Cardiac muscle cell (in vitro differentiated cells and primary cell): ENCODE measurements at regions not wholly inside any gene's neighbourhood (a gene's known extent, or its start where the extent isn't known, plus 50 kb on each side); places are given as distances from the start of the nearest gene placed in this dataset.

Source experiments
- DNase-seq, 2 donors: peaks; one replicate each; pipeline versions ENCODE4 v3.0.0 to v3.0.0-alpha.2; 2010 to 2017; ENCODE audit warnings: low read depth in 1 of 2, low spot score in 1 of 2
- H3K27ac ChIP-seq: fragments of 200-600 bp; sonication (generic); 2 replicates; pipeline ENCODE4 v1.5.1; 2016
- H3K27me3 ChIP-seq: fragments of 200-600 bp; sonication (generic); 2 replicates; pipeline ENCODE4 v1.6.0; 2016; ENCODE audit warnings: control low read depth
- H3K36me3 ChIP-seq: fragments of 200-600 bp; sonication (generic); 2 replicates; pipeline ENCODE4 v1.5.1; 2016; ENCODE audit warnings: control low read depth
- H3K4me1 ChIP-seq: fragments of 200-600 bp; sonication (generic); 2 replicates; pipeline ENCODE4 v1.8.1; 2017; ENCODE audit warnings: low read depth, mild to moderate bottlenecking, mixed run types
- H3K4me3 ChIP-seq: fragments of 200-600 bp; sonication (generic); 2 replicates; pipeline ENCODE4 v1.5.1; 2016; ENCODE audit warnings: mild to moderate bottlenecking
- H3K9me3 ChIP-seq: fragments of 200-600 bp; sonication (generic); 2 replicates; pipeline ENCODE4 v1.5.1; 2017; ENCODE audit warnings: low read depth, mild to moderate bottlenecking, control low read depth
- TF ChIP-seq, protein P1 (sequence below): IDR thresholded peaks from 2 replicates; pipeline ENCODE4 v1.5.1; 2012; ENCODE audit warnings: low read depth, mild to moderate bottlenecking, low read length

DNA sequence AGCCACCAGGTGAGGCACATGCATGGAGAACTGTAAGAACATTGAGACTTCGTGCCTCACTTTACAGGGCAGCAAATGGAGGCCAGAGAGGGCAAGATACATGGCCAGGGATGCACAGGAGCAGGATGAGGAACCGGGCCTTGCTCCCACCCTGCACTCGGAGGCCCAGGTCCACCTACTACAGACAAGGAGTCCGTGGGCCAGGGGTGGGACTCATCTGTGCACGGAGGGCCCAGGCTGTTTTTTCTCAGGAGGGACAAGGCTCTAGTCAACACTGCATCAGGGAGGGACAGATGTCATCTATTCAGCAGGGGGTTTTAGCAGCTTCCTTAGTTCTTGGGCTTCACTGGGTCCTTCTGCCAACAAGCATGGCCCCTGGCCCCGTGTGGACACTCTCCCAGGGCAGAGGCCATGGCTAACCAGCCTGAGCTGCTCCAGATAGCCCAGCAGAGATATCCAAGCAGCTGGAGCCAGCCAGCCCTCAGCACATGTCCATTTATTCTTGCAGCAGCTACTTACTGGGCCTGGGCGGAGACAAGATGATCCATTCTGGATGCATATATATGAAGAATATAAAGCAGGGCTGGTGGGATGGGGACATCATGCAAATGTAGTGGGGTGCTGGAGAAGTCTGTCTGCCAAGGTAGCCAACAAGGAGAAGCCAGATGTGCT, 134.5 kb upstream of the RET start:
- no peak for DNase-seq
- Histone ChIP-seq H3K27ac (no peak overlapping the region), H3K4me3 (no peak overlapping the region), H3K4me1 (no peaks in the 10 kb centered on the region), H3K9me3 (no peaks in the 10 kb centered on the region), H3K36me3 (no peaks in the 10 kb centered on the region), H3K27me3 (no peaks in the 10 kb centered on the region)
- TF ChIP-seq, protein P1, sequence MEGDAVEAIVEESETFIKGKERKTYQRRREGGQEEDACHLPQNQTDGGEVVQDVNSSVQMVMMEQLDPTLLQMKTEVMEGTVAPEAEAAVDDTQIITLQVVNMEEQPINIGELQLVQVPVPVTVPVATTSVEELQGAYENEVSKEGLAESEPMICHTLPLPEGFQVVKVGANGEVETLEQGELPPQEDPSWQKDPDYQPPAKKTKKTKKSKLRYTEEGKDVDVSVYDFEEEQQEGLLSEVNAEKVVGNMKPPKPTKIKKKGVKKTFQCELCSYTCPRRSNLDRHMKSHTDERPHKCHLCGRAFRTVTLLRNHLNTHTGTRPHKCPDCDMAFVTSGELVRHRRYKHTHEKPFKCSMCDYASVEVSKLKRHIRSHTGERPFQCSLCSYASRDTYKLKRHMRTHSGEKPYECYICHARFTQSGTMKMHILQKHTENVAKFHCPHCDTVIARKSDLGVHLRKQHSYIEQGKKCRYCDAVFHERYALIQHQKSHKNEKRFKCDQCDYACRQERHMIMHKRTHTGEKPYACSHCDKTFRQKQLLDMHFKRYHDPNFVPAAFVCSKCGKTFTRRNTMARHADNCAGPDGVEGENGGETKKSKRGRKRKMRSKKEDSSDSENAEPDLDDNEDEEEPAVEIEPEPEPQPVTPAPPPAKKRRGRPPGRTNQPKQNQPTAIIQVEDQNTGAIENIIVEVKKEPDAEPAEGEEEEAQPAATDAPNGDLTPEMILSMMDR: no peak

DNA sequence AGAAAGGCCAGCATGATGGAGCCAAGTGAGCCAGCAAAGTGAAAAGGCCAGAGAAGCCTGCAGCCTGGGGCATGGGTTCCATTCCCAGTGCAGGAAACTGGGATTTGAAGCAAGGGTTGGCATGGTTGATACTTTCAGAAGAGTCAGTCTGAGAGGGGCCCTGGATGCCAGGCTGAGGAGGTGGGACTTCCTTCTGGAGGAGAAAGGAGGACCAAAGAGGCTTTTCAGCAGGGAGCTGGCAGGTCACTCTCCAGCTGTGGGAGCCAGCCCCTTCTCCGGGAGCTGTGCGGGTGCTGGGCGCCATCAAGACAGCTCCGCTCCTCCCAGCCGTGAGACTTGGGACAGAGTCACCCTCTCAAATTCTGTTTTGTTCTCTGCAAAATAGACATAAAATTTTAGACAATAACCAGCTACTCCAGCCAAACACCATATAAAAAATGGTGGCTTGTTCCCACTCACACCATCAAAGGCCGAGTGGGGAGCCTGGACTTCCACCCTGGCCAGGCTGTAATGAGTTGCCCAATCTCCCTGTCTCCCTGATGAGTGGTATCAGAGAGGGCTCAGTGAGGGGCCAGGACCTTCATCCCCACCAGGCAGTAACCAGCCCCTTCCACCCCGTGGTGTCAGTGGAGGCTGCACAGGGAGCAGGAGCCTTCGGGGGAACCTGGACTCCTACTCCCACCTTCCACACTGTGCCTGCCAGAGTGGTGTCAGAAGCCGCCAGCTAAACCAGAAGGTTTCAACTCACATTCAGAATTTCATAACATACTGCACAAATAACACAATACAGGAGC, 133.6 kb upstream of the RET start:
- no peak for DNase-seq
- H3K36me3 ChIP-seq: no peaks in the 10 kb centered on the region
- no peaks in the 10 kb centered on the region for H3K27me3 ChIP-seq
- H3K9me3 ChIP-seq: no peaks in the 10 kb centered on the region
- no peak overlapping the region for H3K4me3 ChIP-seq
- no peak overlapping the region for H3K27ac ChIP-seq
- no peaks in the 10 kb centered on the region for H3K4me1 ChIP-seq
- TF ChIP-seq, protein P1: no peak

DNA sequence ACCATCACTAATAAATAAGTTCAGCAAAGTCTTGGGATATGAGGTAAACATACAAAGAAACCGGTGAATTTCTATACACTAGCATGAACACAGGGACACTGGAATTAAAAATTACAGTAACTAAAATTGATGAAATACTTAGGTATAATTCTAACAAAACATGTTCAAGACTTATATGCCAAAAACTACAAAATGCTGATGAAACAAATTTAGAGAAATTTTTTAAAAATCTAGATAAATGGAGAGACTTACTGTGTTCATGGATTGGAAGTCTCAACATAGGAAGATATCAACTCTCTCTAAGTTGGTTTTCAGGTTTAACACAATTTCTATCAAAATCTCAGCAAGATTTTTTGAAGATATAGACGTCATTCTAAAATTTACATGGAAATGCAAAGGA, 128.8 kb upstream of the RET start:
- no peaks in the 10 kb centered on the region for H3K4me1 ChIP-seq
- H3K36me3 ChIP-seq: no peaks in the 10 kb centered on the region
- H3K27me3 ChIP-seq: no peaks in the 10 kb centered on the region
- no peak overlapping the region for H3K27ac ChIP-seq
- DNase-seq: no peak
- H3K4me3 ChIP-seq: no peak overlapping the region
- TF ChIP-seq, protein P1: no peak
- H3K9me3 ChIP-seq: no peaks in the 10 kb centered on the region

DNA sequence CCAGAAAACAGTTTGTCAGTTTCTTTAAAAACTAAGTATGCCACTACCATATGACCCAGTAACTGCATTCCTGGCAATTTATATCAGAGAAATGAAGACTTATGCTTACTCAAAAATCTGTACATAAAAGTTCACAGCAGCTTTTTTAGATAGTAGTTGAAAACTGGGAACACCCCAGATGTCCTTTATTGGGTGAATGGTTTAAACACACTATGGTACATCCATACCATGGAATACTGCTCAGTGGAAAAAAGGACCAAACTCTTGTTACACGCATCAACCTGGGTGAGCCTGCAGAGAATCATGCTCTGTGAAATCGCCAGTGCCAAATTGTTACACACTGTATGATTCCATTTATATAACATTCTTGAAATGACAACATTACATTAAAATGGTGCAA, 127.6 kb upstream of the RET start:
- TF ChIP-seq, protein P1: no peak
- Histone ChIP-seq H3K36me3 (no peaks in the 10 kb centered on the region), H3K27ac (no peak overlapping the region), H3K9me3 (no peaks in the 10 kb centered on the region), H3K27me3 (no peaks in the 10 kb centered on the region), H3K4me3 (no peak overlapping the region), H3K4me1 (no peaks in the 10 kb centered on the region)
- no peak for DNase-seq

DNA sequence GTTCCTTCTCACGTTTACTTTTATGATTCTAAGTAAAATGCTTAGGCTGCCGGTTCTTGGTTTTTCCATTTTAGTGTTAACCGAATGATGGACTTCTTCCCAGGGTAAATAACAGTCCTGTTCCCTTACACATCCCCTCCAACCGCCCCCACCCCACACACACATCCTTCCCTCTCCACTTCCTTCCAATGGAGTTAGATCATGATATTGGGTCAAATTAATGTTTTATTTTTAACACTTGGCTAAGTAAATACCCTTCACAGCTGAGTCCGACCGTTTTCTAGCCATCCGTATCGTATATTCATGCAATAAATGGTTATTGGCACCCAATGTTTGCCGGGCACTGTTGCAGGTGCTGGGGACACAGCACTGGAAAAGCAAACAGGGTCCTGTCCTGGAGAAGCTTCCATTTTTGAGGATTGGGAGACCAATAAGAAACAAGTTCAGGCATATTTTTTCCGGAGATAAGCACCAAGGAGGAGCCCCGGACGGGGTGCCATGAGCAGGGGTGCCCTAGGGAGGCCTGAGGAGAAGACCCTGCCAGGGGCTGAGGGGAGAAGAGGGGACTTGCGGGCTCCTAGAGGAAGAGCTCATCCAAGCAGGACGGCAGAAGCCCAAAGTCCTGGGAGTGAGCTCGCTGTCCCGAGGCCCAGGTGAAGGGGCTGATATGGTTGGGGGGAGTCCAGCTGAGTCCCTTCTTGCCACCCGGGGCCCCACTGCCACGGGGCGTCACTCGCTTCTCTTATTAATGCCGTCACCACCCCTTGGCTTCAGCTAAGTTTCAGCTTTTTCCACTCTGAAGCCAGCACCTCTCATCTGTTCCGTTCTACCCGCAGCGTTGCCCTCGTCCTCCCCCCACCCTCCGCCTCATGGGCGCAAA, 126.0 kb upstream of the RET start:
- Histone ChIP-seq H3K27ac (no peak overlapping the region), H3K27me3 (no peaks in the 10 kb centered on the region), H3K4me1 (no peaks in the 10 kb centered on the region), H3K4me3 (no peak overlapping the region), H3K9me3 (no peaks in the 10 kb centered on the region), H3K36me3 (no peaks in the 10 kb centered on the region)
- TF ChIP-seq, protein P1: no peak
- DNase-seq: no peak
